PC-9 (cell line): ENCODE measurements at regions not wholly inside any gene's neighbourhood (a gene's known extent, or its start where the extent isn't known, plus 50 kb on each side); places are given as distances from the start of the nearest gene placed in this dataset.

Source experiments
- EZH2 ChIP-seq: fragments of 200-600 bp; sonication (generic); IDR thresholded peaks from 2 replicates; pipeline ENCODE4 v1.8.0; 2017; ENCODE audit warnings: antibody characterized with exemption, low read depth
- TF ChIP-seq, protein P1 (sequence below): fragments of 200-600 bp; sonication (generic); conservative IDR thresholded peaks from 2 replicates; pipeline ENCODE4 v1.6.1; 2017; ENCODE audit warnings: mixed run types, antibody characterized with exemption, mild to moderate bottlenecking, moderate library complexity

DNA sequence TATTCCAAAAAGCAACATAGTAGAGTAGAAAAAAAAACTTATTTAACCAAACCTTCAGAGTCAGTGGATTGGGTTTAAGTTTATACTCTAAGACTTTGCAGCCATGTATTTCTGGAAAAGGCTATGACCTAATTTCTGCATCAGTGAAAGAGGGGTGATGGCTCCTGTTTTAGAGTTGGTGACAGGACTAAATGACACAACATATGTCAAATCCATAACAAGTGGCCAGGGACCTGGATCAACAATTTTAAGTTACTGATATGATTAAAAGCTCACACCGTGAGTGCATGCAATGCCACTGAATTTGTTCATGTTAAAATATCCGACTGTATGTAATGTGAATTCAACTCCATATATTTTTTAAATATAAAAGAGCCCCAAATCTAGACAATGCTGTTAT is 390.6 kb downstream of the TNS3 start:
- TF ChIP-seq, protein P1, sequence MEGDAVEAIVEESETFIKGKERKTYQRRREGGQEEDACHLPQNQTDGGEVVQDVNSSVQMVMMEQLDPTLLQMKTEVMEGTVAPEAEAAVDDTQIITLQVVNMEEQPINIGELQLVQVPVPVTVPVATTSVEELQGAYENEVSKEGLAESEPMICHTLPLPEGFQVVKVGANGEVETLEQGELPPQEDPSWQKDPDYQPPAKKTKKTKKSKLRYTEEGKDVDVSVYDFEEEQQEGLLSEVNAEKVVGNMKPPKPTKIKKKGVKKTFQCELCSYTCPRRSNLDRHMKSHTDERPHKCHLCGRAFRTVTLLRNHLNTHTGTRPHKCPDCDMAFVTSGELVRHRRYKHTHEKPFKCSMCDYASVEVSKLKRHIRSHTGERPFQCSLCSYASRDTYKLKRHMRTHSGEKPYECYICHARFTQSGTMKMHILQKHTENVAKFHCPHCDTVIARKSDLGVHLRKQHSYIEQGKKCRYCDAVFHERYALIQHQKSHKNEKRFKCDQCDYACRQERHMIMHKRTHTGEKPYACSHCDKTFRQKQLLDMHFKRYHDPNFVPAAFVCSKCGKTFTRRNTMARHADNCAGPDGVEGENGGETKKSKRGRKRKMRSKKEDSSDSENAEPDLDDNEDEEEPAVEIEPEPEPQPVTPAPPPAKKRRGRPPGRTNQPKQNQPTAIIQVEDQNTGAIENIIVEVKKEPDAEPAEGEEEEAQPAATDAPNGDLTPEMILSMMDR, result no peak
- TF ChIP-seq EZH2, result no peak
